ENCODE measurements at regions not wholly inside any gene's neighbourhood (a gene's known extent, or its start where the extent isn't known, plus 50 kb on each side); places are given as distances from the start of the nearest gene placed in this dataset.

- peaks cover 2 to 12% of the 10 kb centered on the region in 2 donors for H3K4me1 ChIP-seq (ENCODE audit: control insufficient read depth in 1 of 2, insufficient read depth in 2 of 2, low read length in 2 of 2)
- ATAC-seq (ENCODE audit: low FRiP score), result no peak
- WGBS, 2 donors, result 57 to 63% methylated on average over 5 of the region's 5 CpGs
- no peaks in the 10 kb centered on the region for H3K9me3 ChIP-seq (ENCODE audit: control insufficient read depth, low read length)
- no peak overlapping the region for H3K4me3 ChIP-seq (ENCODE audit: low read length in 2 of 2)
- H3K27me3 ChIP-seq (ENCODE audit: control insufficient read depth in 1 of 2, insufficient read depth in 2 of 2, low read length in 1 of 2), result no peaks in the 10 kb centered on the region
- peak overlapping the region in 1 of 2 donors; percentile 57 for H3K27ac ChIP-seq (ENCODE audit: low read depth in 1 of 2, low read length in 2 of 2)
- peaks cover 2 to 5% of the 10 kb centered on the region in 2 donors for H3K36me3 ChIP-seq (ENCODE audit: control insufficient read depth in 1 of 2, insufficient read depth in 2 of 2, low read length in 1 of 2)
- intact Hi-C loops (cut with DNase I), result no loop called here
- no peak for DNase-seq
These were observed 122.4 kb upstream of the IL12A start for GRCh38 chr3:159866201-159866746.

- 89 to 91% methylated on average over 2 of the region's 2 CpGs for WGBS, 2 donors
- Histone ChIP-seq H3K9me3 (ENCODE audit: control insufficient read depth, low read length) (no peaks in the 10 kb centered on the region), H3K27me3 (ENCODE audit: control insufficient read depth in 1 of 2, insufficient read depth in 2 of 2, low read length in 1 of 2) (no peaks in the 10 kb centered on the region), H3K4me1 (ENCODE audit: control insufficient read depth in 1 of 2, insufficient read depth in 2 of 2, low read length in 2 of 2) (peaks cover 2 to 16% of the 10 kb centered on the region in 2 donors), H3K4me3 (ENCODE audit: low read length in 2 of 2) (no peak overlapping the region), H3K27ac (ENCODE audit: low read depth in 1 of 2, low read length in 2 of 2) (no peak overlapping the region), H3K36me3 (ENCODE audit: control insufficient read depth in 1 of 2, insufficient read depth in 2 of 2, low read length in 1 of 2) (peaks cover 2 to 5% of the 10 kb centered on the region in 2 donors)
- intact Hi-C loops (cut with DNase I), result no loop called here
- no peak for DNase-seq
- no peak for ATAC-seq (ENCODE audit: low FRiP score)
These were observed 121.3 kb upstream of the IL12A start for GRCh38 chr3:159867372-159867771.

GRCh38 chr3:159870723-159871122, 117.9 kb upstream of the IL12A start:
- 87 to 92% methylated on average over 1 of the region's 1 CpG for WGBS, 2 donors
- H3K4me1 ChIP-seq (ENCODE audit: control insufficient read depth in 1 of 2, insufficient read depth in 2 of 2, low read length in 2 of 2), result peaks cover 2 to 13% of the 10 kb centered on the region in 2 donors
- DNase-seq, result no peak

GRCh38 chr3:159872374-159873109, 116.1 kb upstream of the IL12A start:
- no peak for ATAC-seq (ENCODE audit: low FRiP score)
- H3K4me1 ChIP-seq (ENCODE audit: control insufficient read depth in 1 of 2, insufficient read depth in 2 of 2, low read length in 2 of 2), result peaks cover 0 to 7% of the 10 kb centered on the region in 2 donors
- intact Hi-C loops (cut with DNase I), result no loop called here

More at GRCh38 chr3:159870723-159871122, 117.9 kb upstream of the IL12A start:
- ATAC-seq (ENCODE audit: low FRiP score), result no peak
- H3K27me3 ChIP-seq (ENCODE audit: control insufficient read depth in 1 of 2, insufficient read depth in 2 of 2, low read length in 1 of 2), result no peaks in the 10 kb centered on the region
- intact Hi-C loops (cut with DNase I), result no loop called here
- no peaks in the 10 kb centered on the region for H3K9me3 ChIP-seq (ENCODE audit: control insufficient read depth, low read length)
- no peak overlapping the region for H3K4me3 ChIP-seq (ENCODE audit: low read length in 2 of 2)
- peaks cover 2 to 5% of the 10 kb centered on the region in 2 donors for H3K36me3 ChIP-seq (ENCODE audit: control insufficient read depth in 1 of 2, insufficient read depth in 2 of 2, low read length in 1 of 2)
- H3K27ac ChIP-seq (ENCODE audit: low read depth in 1 of 2, low read length in 2 of 2), result no peak overlapping the region

GRCh38 chr3:159875116-159875515, 113.5 kb upstream of the IL12A start:
- no peak for DNase-seq
- Histone ChIP-seq H3K27ac (ENCODE audit: low read depth in 1 of 2, low read length in 2 of 2) (no peak overlapping the region), H3K4me1 (ENCODE audit: control insufficient read depth in 1 of 2, insufficient read depth in 2 of 2, low read length in 2 of 2) (peaks cover 1 to 9% of the 10 kb centered on the region in 2 donors), H3K9me3 (ENCODE audit: control insufficient read depth, low read length) (no peaks in the 10 kb centered on the region), H3K4me3 (ENCODE audit: low read length in 2 of 2) (no peak overlapping the region), H3K27me3 (ENCODE audit: control insufficient read depth in 1 of 2, insufficient read depth in 2 of 2, low read length in 1 of 2) (no peaks in the 10 kb centered on the region), H3K36me3 (ENCODE audit: control insufficient read depth in 1 of 2, insufficient read depth in 2 of 2, low read length in 1 of 2) (no peaks in the 10 kb centered on the region)
- ATAC-seq (ENCODE audit: low FRiP score), result no peak
- intact Hi-C loops (cut with DNase I), result no loop called here

More at GRCh38 chr3:159872374-159873109, 116.1 kb upstream of the IL12A start:
- Histone ChIP-seq H3K27ac (ENCODE audit: low read depth in 1 of 2, low read length in 2 of 2) (no peak overlapping the region), H3K4me3 (ENCODE audit: low read length in 2 of 2) (no peak overlapping the region), H3K9me3 (ENCODE audit: control insufficient read depth, low read length) (no peaks in the 10 kb centered on the region), H3K36me3 (ENCODE audit: control insufficient read depth in 1 of 2, insufficient read depth in 2 of 2, low read length in 1 of 2) (peaks cover 0 to under 1% of the 10 kb centered on the region in 2 donors), H3K27me3 (ENCODE audit: control insufficient read depth in 1 of 2, insufficient read depth in 2 of 2, low read length in 1 of 2) (no peaks in the 10 kb centered on the region)
- no peak for DNase-seq
- WGBS, 2 donors, result 67 to 69% methylated on average over 3 of the region's 3 CpGs

- Histone ChIP-seq H3K36me3 (ENCODE audit: control insufficient read depth in 1 of 2, insufficient read depth in 2 of 2, low read length in 1 of 2) (no peaks in the 10 kb centered on the region), H3K9me3 (ENCODE audit: control insufficient read depth, low read length) (no peaks in the 10 kb centered on the region), H3K27ac (ENCODE audit: low read depth in 1 of 2, low read length in 2 of 2) (no peak overlapping the region), H3K27me3 (ENCODE audit: control insufficient read depth in 1 of 2, insufficient read depth in 2 of 2, low read length in 1 of 2) (no peaks in the 10 kb centered on the region), H3K4me3 (ENCODE audit: low read length in 2 of 2) (no peak overlapping the region), H3K4me1 (ENCODE audit: control insufficient read depth in 1 of 2, insufficient read depth in 2 of 2, low read length in 2 of 2) (peaks cover 6 to 11% of the 10 kb centered on the region in 2 donors)
- ATAC-seq (ENCODE audit: low FRiP score) (no peak), DNase-seq (no peak)
- intact Hi-C loops (cut with DNase I), result no loop called here
- 71 to 77% methylated on average over 5 of the region's 5 CpGs for WGBS, 2 donors
These were observed 110.7 kb upstream of the IL12A start for GRCh38 chr3:159877924-159878323.

GRCh38 chr3:159879146-159879545, 109.5 kb upstream of the IL12A start:
- intact Hi-C loops (cut with DNase I), result no loop called here
- H3K9me3 ChIP-seq (ENCODE audit: control insufficient read depth, low read length), result no peaks in the 10 kb centered on the region
- H3K4me1 ChIP-seq (ENCODE audit: control insufficient read depth in 1 of 2, insufficient read depth in 2 of 2, low read length in 2 of 2), result peaks cover 6 to 11% of the 10 kb centered on the region in 2 donors
- no peak overlapping the region for H3K27ac ChIP-seq (ENCODE audit: low read depth in 1 of 2, low read length in 2 of 2)
- 80% methylated on average over 2 of the region's 2 CpGs for WGBS, 2 donors
- no peaks in the 10 kb centered on the region for H3K36me3 ChIP-seq (ENCODE audit: control insufficient read depth in 1 of 2, insufficient read depth in 2 of 2, low read length in 1 of 2)
- DNase-seq (no peak), ATAC-seq (ENCODE audit: low FRiP score) (no peak)
- no peak overlapping the region for H3K4me3 ChIP-seq (ENCODE audit: low read length in 2 of 2)
- no peaks in the 10 kb centered on the region for H3K27me3 ChIP-seq (ENCODE audit: control insufficient read depth in 1 of 2, insufficient read depth in 2 of 2, low read length in 1 of 2)

GRCh38 chr3:159879598-159879997, 109.0 kb upstream of the IL12A start:
- no peak for ATAC-seq (ENCODE audit: low FRiP score)
- Histone ChIP-seq H3K4me3 (ENCODE audit: low read length in 2 of 2) (no peak overlapping the region), H3K27me3 (ENCODE audit: control insufficient read depth in 1 of 2, insufficient read depth in 2 of 2, low read length in 1 of 2) (no peaks in the 10 kb centered on the region), H3K4me1 (ENCODE audit: control insufficient read depth in 1 of 2, insufficient read depth in 2 of 2, low read length in 2 of 2) (peaks cover 6 to 8% of the 10 kb centered on the region in 2 donors), H3K9me3 (ENCODE audit: control insufficient read depth, low read length) (no peaks in the 10 kb centered on the region), H3K36me3 (ENCODE audit: control insufficient read depth in 1 of 2, insufficient read depth in 2 of 2, low read length in 1 of 2) (no peaks in the 10 kb centered on the region), H3K27ac (ENCODE audit: low read depth in 1 of 2, low read length in 2 of 2) (peak overlapping the region in 1 of 2 donors; percentile 29)
- intact Hi-C loops (cut with DNase I), result no loop called here
- WGBS, 2 donors, result 34 to 36% methylated on average over 6 of the region's 6 CpGs
- DNase-seq, result no peak

GRCh38 chr3:159881208-159881607, 107.4 kb upstream of the IL12A start:
- DNase-seq (no peak), ATAC-seq (ENCODE audit: low FRiP score) (no peak)
- Histone ChIP-seq H3K36me3 (ENCODE audit: control insufficient read depth in 1 of 2, insufficient read depth in 2 of 2, low read length in 1 of 2) (no peaks in the 10 kb centered on the region), H3K9me3 (ENCODE audit: control insufficient read depth, low read length) (no peaks in the 10 kb centered on the region), H3K4me3 (ENCODE audit: low read length in 2 of 2) (no peak overlapping the region), H3K4me1 (ENCODE audit: control insufficient read depth in 1 of 2, insufficient read depth in 2 of 2, low read length in 2 of 2) (peaks cover 6 to 8% of the 10 kb centered on the region in 2 donors), H3K27ac (ENCODE audit: low read depth in 1 of 2, low read length in 2 of 2) (no peak overlapping the region), H3K27me3 (ENCODE audit: control insufficient read depth in 1 of 2, insufficient read depth in 2 of 2, low read length in 1 of 2) (no peaks in the 10 kb centered on the region)
- WGBS, 2 donors, result 89 to 94% methylated on average over 2 of the region's 2 CpGs
- intact Hi-C loops (cut with DNase I), result loop anchor here in 1 of 2 donors (10.0 kb wide), 1 partner anchor 124 kb away; no protein-coding TSS in a partner anchor
